GM10266 (cell line): ENCODE measurements at regions not wholly inside any gene's neighbourhood (a gene's known extent, or its start where the extent isn't known, plus 50 kb on each side); places are given as distances from the start of the nearest gene placed in this dataset.

Experiments
- DNase-seq: peaks from one replicate; pipeline ENCODE4 v3.0.0; 2012; ENCODE audit errors: extremely low spot score
- TF ChIP-seq, protein P1 (sequence below): IDR thresholded peaks from 2 replicates; pipeline ENCODE4 v1.5.1; 2012; ENCODE audit warnings: mild to moderate bottlenecking, low read depth; ENCODE audit not compliant: control insufficient read depth, insufficient read depth; ENCODE audit errors: missing control alignments

DNA sequence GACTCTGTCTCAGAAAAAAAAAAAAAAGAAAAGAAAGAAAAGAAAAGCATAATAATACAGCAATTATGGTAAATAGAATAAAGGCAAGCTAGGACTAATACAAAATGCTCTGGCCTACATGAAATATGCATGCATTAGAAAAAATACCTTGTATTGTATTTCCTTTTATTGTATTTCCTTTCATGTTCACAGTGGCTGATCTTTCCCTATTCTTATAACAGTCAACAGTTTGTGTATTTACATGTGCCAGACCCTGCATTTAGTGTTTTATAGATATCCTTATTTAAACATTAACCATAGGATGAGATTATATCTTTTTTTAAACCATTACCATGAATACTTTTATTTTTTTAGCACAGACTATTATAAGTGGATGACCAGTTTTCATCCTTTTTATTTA lies 56.3 kb upstream of the ARL15 start:
- no peak for DNase-seq
- TF ChIP-seq, protein P1, sequence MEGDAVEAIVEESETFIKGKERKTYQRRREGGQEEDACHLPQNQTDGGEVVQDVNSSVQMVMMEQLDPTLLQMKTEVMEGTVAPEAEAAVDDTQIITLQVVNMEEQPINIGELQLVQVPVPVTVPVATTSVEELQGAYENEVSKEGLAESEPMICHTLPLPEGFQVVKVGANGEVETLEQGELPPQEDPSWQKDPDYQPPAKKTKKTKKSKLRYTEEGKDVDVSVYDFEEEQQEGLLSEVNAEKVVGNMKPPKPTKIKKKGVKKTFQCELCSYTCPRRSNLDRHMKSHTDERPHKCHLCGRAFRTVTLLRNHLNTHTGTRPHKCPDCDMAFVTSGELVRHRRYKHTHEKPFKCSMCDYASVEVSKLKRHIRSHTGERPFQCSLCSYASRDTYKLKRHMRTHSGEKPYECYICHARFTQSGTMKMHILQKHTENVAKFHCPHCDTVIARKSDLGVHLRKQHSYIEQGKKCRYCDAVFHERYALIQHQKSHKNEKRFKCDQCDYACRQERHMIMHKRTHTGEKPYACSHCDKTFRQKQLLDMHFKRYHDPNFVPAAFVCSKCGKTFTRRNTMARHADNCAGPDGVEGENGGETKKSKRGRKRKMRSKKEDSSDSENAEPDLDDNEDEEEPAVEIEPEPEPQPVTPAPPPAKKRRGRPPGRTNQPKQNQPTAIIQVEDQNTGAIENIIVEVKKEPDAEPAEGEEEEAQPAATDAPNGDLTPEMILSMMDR: no peak

DNA sequence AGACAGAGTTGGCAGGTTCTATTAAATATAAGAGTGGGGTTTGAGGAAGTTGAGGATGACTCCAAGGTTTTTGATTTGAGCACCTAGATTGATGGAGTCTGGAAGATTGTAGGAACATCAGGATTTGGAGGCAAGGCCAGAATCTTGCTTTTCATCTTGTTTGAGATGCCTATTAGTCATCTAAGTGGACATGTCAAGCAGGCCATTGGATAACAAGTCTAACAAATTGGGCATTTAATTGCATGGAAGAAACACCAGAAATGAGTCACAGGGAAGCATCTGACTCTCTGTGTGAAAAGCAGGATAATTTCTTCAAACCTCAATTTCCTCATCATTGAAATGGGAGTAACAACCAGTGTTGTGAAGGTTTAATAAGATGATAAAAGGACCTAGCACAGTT lies 53.3 kb upstream of the ARL15 start:
- TF ChIP-seq, protein P1: no peak
- DNase-seq: no peak

DNA sequence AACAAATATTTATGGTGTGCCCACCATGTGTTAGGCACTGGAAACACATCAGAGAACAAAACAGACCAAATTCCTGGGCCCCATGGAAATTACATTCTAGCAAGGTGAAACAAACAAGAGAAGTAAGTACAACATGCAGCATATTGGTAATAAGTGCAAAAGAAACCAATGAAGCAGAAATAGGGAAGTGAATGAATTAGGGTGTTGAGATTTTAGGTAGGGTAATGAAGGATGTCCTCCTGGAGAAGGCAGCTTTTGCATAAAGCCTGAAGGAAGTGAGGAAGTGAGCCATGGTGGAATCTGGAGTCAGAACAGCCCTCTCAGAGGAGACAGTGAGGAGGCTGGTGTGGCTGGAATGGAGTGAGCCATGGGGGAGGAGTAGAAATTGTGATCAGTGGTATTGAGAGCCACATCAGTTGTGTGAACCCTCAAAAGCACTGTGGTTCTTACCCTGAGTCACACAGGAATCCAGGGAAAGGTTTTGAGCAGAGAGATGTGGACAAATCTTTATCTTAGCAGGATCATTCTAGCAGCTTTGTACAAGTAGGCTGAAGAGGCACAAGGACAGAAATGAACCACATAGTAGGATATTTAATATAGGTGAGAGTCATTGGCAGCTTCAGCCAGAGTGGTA lies 52.7 kb upstream of the ARL15 start:
- DNase-seq: no peak
- TF ChIP-seq, protein P1: no peak

DNA sequence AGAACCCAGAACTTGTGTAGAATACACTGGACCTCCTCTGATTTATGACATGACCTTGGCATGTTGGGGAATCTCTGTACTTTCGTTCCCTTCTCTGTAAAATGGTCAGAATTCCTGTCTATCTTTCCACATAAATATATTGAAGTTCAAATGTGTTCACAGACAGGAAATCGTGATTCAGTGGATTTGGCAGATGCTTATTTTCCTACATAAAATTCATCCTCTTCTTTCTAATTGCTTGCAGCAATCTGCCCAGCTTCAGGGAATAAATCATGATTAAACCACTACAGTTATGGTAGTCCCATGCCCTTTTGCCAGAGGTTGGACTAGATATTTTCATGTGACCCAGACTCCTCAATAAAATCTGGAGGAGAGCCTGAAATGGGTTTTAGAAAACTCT lies 52.1 kb upstream of the ARL15 start:
- TF ChIP-seq, protein P1: no peak

DNA sequence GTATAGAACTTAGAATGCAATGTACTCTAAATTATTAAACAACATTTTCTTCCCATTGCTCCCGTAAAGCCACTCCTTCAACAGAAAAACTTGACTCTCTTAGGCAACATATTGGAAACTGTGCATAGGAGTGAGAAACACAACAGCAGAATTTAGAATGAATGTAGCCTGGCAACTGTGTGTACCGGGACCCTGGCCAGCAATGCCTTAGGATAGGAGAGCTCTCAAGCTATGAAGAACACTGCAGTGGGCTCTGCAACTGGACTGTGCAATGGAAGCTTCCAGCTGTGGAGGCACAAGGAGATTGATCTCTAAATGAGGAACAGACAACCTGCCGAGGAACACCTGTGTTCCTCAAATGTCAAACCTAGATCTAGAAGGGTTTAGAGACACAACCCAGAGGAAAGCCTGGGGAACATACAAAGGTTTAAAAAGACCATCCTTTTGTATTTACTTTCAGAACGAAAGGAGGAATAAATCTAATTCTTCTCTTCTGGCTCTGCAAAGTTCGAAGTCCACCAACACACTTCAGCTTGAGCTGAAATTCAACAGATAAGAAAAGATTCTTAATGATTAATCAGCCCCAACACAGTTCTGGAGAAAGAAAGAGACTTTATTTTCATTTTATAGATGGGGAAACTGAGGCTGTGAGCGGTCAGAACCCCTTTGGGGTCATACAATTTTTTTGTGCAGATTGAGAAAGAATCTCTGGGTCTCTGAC lies 51.5 kb upstream of the ARL15 start:
- no peak for DNase-seq

More for the DNA sequence above, 52.1 kb upstream of the ARL15 start:
- no peak for DNase-seq

DNA sequence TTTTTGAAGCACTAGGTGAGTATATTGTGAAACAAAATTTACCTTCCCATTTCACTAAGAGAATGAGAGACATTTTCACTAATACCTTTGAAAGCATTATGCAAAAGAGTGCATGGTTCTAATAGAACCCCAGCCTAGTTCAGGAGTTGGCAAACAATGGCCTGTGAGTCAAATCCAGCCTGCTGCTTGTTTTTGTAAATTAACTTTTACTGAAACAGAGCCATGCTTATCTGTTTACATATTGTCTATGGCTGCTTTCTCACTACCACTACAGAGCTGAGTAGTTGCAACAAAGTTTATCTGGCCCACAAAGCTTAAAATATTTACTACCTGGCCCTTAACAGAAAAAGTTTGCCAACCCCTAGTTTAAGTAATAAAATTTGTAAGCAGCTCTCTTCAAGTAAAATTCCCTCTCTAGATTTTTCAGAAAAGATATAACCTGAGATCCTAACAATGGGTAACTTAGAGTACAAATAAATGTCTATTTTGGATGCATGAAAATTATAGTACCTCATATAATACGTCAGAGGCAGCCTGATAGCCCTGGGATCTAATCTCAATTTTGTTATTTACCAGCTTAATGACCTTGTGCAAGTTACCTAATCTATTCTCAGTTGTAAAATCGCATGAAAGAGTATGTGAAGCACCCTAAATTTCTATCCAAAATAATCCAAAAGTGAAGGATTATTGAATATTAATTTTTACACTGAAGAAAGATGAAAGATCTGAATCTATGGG lies 50.7 kb upstream of the ARL15 start:
- no peak for DNase-seq
- TF ChIP-seq, protein P1: no peak

More for the DNA sequence above, 51.5 kb upstream of the ARL15 start:
- TF ChIP-seq, protein P1: no peak
